DND-41 (cell line): ENCODE measurements at regions not wholly inside any gene's neighbourhood (a gene's known extent, or its start where the extent isn't known, plus 50 kb on each side); places are given as distances from the start of the nearest gene placed in this dataset.

ENCODE experiments used
- CTCF ChIP-seq: IDR thresholded peaks from 2 replicates; pipeline ENCODE4 v1.5.1; 2012; ENCODE audit warnings: borderline replicate concordance, low read length, moderate library complexity, mild to moderate bottlenecking; ENCODE audit not compliant: poor library complexity, severe bottlenecking; ENCODE audit errors: extremely low read depth
- EZH2 ChIP-seq: IDR thresholded peaks from 3 replicates; pipeline ENCODE4 v1.6.1; 2012; ENCODE audit warnings: borderline replicate concordance, low read depth, mild to moderate bottlenecking, moderate library complexity, low read length, inconsistent platforms; ENCODE audit not compliant: severe bottlenecking

GRCh38 chr4:128566693-128567092 lies 242.8 kb upstream of the JADE1 start:
- no peak for TF ChIP-seq CTCF
- TF ChIP-seq EZH2 = no peak
